NB4 (cell line): ENCODE measurements at regions not wholly inside any gene's neighbourhood (a gene's known extent, or its start where the extent isn't known, plus 50 kb on each side); places are given as distances from the start of the nearest gene placed in this dataset.

Source experiments
- CTCF ChIP-seq: IDR thresholded peaks from one replicate; pipeline ENCODE4 v1.5.1; 2012; ENCODE audit warnings: low read depth, low read length
- MAX ChIP-seq: IDR thresholded peaks from 2 replicates; pipeline ENCODE4 v1.6.1; 2011; ENCODE audit warnings: low read depth, low read length
- MYC ChIP-seq: IDR thresholded peaks from 2 replicates; pipeline ENCODE4 v1.6.1; 2011; ENCODE audit warnings: low read depth, low read length
- POLR2A ChIP-seq: IDR thresholded peaks from 2 replicates; pipeline ENCODE4 v1.6.1; 2011; ENCODE audit warnings: mild to moderate bottlenecking; ENCODE audit not compliant: insufficient read length; ENCODE audit errors: extremely low read depth

- TF ChIP-seq POLR2A (no peak), CTCF (no peak), MYC (no peak), MAX (no peak)
These were observed 51.0 kb upstream of the APC start for GRCh38 chr5:112686675-112687074.
